Medulla oblongata (tissue), 1 donor: ENCODE measurements at regions not wholly inside any gene's neighbourhood (a gene's known extent, or its start where the extent isn't known, plus 50 kb on each side); places are given as distances from the start of the nearest gene placed in this dataset.

ENCODE experiments used
- DNase-seq: peaks from one replicate; pipeline ENCODE4 v3.0.0-alpha.2; 2015; ENCODE audit errors: extremely low spot score

- DNase-seq = no peak
Measured at GRCh38 chr6:9204171-9204570, 768.8 kb upstream of the SLC35B3 start.

- no peak for DNase-seq
Measured at GRCh38 chr6:9200712-9201111, 765.4 kb upstream of the SLC35B3 start.

- DNase-seq = no peak
Measured at GRCh38 chr6:9197726-9198125, 762.4 kb upstream of the SLC35B3 start.

GRCh38 chr6:9195322-9195721 is 760.0 kb upstream of the SLC35B3 start:
- DNase-seq = no peak

GRCh38 chr6:9192405-9192909 is 757.1 kb upstream of the SLC35B3 start:
- no peak for DNase-seq

- DNase-seq = no peak
Measured at GRCh38 chr6:9186148-9186547, 750.8 kb upstream of the SLC35B3 start.

- DNase-seq = no peak
Measured at GRCh38 chr6:9178071-9178470, 742.7 kb upstream of the SLC35B3 start.

GRCh38 chr6:9173229-9173628 is 737.9 kb upstream of the SLC35B3 start:
- DNase-seq = no peak

GRCh38 chr6:9172096-9172495 is 736.8 kb upstream of the SLC35B3 start:
- DNase-seq = no peak

- no peak for DNase-seq
Measured at GRCh38 chr6:9168669-9169068, 733.3 kb upstream of the SLC35B3 start.

GRCh38 chr6:9161731-9162130 is 726.4 kb upstream of the SLC35B3 start:
- no peak for DNase-seq

GRCh38 chr6:9159051-9159450 is 723.7 kb upstream of the SLC35B3 start:
- DNase-seq = no peak

GRCh38 chr6:9155836-9156235 is 720.5 kb upstream of the SLC35B3 start:
- no peak for DNase-seq

- DNase-seq = no peak
Measured at GRCh38 chr6:9143140-9143539, 707.8 kb upstream of the SLC35B3 start.

- peak; percentile 21 for DNase-seq
Measured at GRCh38 chr6:9140951-9141460, 705.7 kb upstream of the SLC35B3 start.

GRCh38 chr6:9140172-9140571 is 704.8 kb upstream of the SLC35B3 start:
- DNase-seq = peak; percentile 15

- DNase-seq = no peak
Measured at GRCh38 chr6:9139746-9140145, 704.4 kb upstream of the SLC35B3 start.

- DNase-seq = no peak
Measured at GRCh38 chr6:9138936-9139335, 703.6 kb upstream of the SLC35B3 start.

GRCh38 chr6:9136141-9136822 is 700.9 kb upstream of the SLC35B3 start:
- no peak for DNase-seq

- DNase-seq = peak; percentile 18
Measured at GRCh38 chr6:9131616-9132015, 696.3 kb upstream of the SLC35B3 start.

- DNase-seq = no peak
Measured at GRCh38 chr6:9131201-9131600, 695.9 kb upstream of the SLC35B3 start.

- no peak for DNase-seq
Measured at GRCh38 chr6:9128970-9129369, 693.6 kb upstream of the SLC35B3 start.

GRCh38 chr6:9126878-9127560 is 691.7 kb upstream of the SLC35B3 start:
- DNase-seq = no peak
